GM19238 (cell line): ENCODE measurements at regions not wholly inside any gene's neighbourhood (a gene's known extent, or its start where the extent isn't known, plus 50 kb on each side); places are given as distances from the start of the nearest gene placed in this dataset.
"Not testable (repeated sequence)": the region's sequence is repeated elsewhere in the genome, so short reads cannot be mapped to it uniquely, and the experiment has no call there.

Experiments used
- DNase-seq: peaks from one replicate; pipeline ENCODE4 v3.0.0; 2011; ENCODE audit warnings: low spot score; ENCODE audit not compliant: insufficient read length

- DNase-seq = no peak
These were observed 654.9 kb upstream of the GBE1 start for GRCh38 chr3:82416349-82416748.

GRCh38 chr3:82413171-82413570 is 651.7 kb upstream of the GBE1 start:
- DNase-seq = no peak

GRCh38 chr3:82410366-82410765 is 648.9 kb upstream of the GBE1 start:
- no peak for DNase-seq

GRCh38 chr3:82409842-82410241 is 648.4 kb upstream of the GBE1 start:
- no peak for DNase-seq

- DNase-seq = no peak
These were observed 630.8 kb upstream of the GBE1 start for GRCh38 chr3:82392203-82392775.

- no peak for DNase-seq
These were observed 629.4 kb upstream of the GBE1 start for GRCh38 chr3:82390868-82391267.

GRCh38 chr3:82386647-82387046 is 625.2 kb upstream of the GBE1 start:
- no peak for DNase-seq

- DNase-seq = no peak
These were observed 622.7 kb upstream of the GBE1 start for GRCh38 chr3:82384181-82384580.

GRCh38 chr3:82382831-82383230 is 621.4 kb upstream of the GBE1 start:
- no peak for DNase-seq

- DNase-seq = no peak
These were observed 616.9 kb upstream of the GBE1 start for GRCh38 chr3:82378392-82378791.

- DNase-seq = no peak
These were observed 615.4 kb upstream of the GBE1 start for GRCh38 chr3:82376883-82377282.

GRCh38 chr3:82373833-82374232 is 612.4 kb upstream of the GBE1 start:
- not testable (repeated sequence) for DNase-seq

- DNase-seq = no peak
These were observed 603.4 kb upstream of the GBE1 start for GRCh38 chr3:82364827-82365226.

- no peak for DNase-seq
These were observed 601.7 kb upstream of the GBE1 start for GRCh38 chr3:82363131-82363530.

GRCh38 chr3:82355228-82355627 is 593.8 kb upstream of the GBE1 start:
- no peak for DNase-seq

- DNase-seq = no peak
These were observed 592.8 kb upstream of the GBE1 start for GRCh38 chr3:82354228-82354627.

- no peak for DNase-seq
These were observed 592.1 kb upstream of the GBE1 start for GRCh38 chr3:82353306-82354171.

- DNase-seq = no peak
These were observed 586.1 kb upstream of the GBE1 start for GRCh38 chr3:82347585-82347984.

- no peak for DNase-seq
These were observed 581.1 kb upstream of the GBE1 start for GRCh38 chr3:82342521-82342920.

- no peak for DNase-seq
These were observed 567.9 kb upstream of the GBE1 start for GRCh38 chr3:82329300-82329699.

- DNase-seq = no peak
These were observed 550.5 kb upstream of the GBE1 start for GRCh38 chr3:82311901-82312300.

GRCh38 chr3:82308755-82309154 is 547.3 kb upstream of the GBE1 start:
- no peak for DNase-seq

- DNase-seq = no peak
These were observed 544.7 kb upstream of the GBE1 start for GRCh38 chr3:82306189-82306588.
